Activated CD4-positive, alpha-beta T cell treated with anti-CD3 and anti-CD28 coated beads, Interleukin-2, amount 50 U/mL, for 16 hours (primary cell): ENCODE measurements at regions not wholly inside any gene's neighbourhood (a gene's known extent, or its start where the extent isn't known, plus 50 kb on each side); places are given as distances from the start of the nearest gene placed in this dataset.
"Not testable (repeated sequence)": the region's sequence is repeated elsewhere in the genome, so short reads cannot be mapped to it uniquely, and the experiment has no call there.

ENCODE experiments used
- DNase-seq: peaks from one replicate; pipeline ENCODE4 v3.0.0-alpha.2; 2020

GRCh38 chr7:149628361-149629149, 130.9 kb upstream of the ZNF746 start:
- not testable (repeated sequence) for DNase-seq

- no peak for DNase-seq
These were observed 130.3 kb upstream of the ZNF746 start for GRCh38 chr7:149627911-149628310.

- DNase-seq = no peak
These were observed 129.4 kb upstream of the ZNF746 start for GRCh38 chr7:149626972-149627371.

GRCh38 chr7:149625947-149626392, 128.4 kb upstream of the ZNF746 start:
- DNase-seq = no peak

GRCh38 chr7:149625340-149625946, 127.8 kb upstream of the ZNF746 start:
- DNase-seq = peak; percentile 60

GRCh38 chr7:149624419-149625339, 127.1 kb upstream of the ZNF746 start:
- peak; percentile 95 for DNase-seq

GRCh38 chr7:149624006-149624405, 126.4 kb upstream of the ZNF746 start:
- peak; percentile 46 for DNase-seq

- DNase-seq = not testable (repeated sequence)
These were observed 125.8 kb upstream of the ZNF746 start for GRCh38 chr7:149623262-149623997.

GRCh38 chr7:149622444-149623210, 125.0 kb upstream of the ZNF746 start:
- no peak for DNase-seq

- peak; percentile 76 for DNase-seq
These were observed 124.2 kb upstream of the ZNF746 start for GRCh38 chr7:149621776-149622175.

- DNase-seq = peak; percentile 87
These were observed 123.4 kb upstream of the ZNF746 start for GRCh38 chr7:149620961-149621360.

GRCh38 chr7:149616898-149617297, 119.3 kb upstream of the ZNF746 start:
- DNase-seq = no peak

- no peak for DNase-seq
These were observed 118.2 kb upstream of the ZNF746 start for GRCh38 chr7:149615690-149616270.

GRCh38 chr7:149610441-149611011, 112.9 kb upstream of the ZNF746 start:
- DNase-seq = no peak

- DNase-seq = no peak
These were observed 110.6 kb upstream of the ZNF746 start for GRCh38 chr7:149608168-149608567.

GRCh38 chr7:149607683-149608082, 110.1 kb upstream of the ZNF746 start:
- DNase-seq = no peak

GRCh38 chr7:149606826-149607225, 109.2 kb upstream of the ZNF746 start:
- DNase-seq = no peak

GRCh38 chr7:149605696-149606095, 108.1 kb upstream of the ZNF746 start:
- no peak for DNase-seq

- no peak for DNase-seq
These were observed 106.9 kb upstream of the ZNF746 start for GRCh38 chr7:149604521-149604920.

GRCh38 chr7:149600669-149601330, 103.2 kb upstream of the ZNF746 start:
- DNase-seq = peak; percentile 91
